ENCODE measurements at regions not wholly inside any gene's neighbourhood (a gene's known extent, or its start where the extent isn't known, plus 50 kb on each side); places are given as distances from the start of the nearest gene placed in this dataset.

GRCh38 chr11:32033067-32033466 lies 57.8 kb upstream of the RCN1 start:
- TF ChIP-seq EZH2phosphoT487 (IDR thresholded peaks at IDR 0.05; ENCODE audit: low read depth): no peak
- no peak for TF ChIP-seq CTCF (IDR thresholded peaks at IDR 0.05; ENCODE audit: low read depth, low read length)
- peak overlapping the region; percentile 91 for H3K4me2 ChIP-seq (ENCODE audit: low read length)

DNA sequence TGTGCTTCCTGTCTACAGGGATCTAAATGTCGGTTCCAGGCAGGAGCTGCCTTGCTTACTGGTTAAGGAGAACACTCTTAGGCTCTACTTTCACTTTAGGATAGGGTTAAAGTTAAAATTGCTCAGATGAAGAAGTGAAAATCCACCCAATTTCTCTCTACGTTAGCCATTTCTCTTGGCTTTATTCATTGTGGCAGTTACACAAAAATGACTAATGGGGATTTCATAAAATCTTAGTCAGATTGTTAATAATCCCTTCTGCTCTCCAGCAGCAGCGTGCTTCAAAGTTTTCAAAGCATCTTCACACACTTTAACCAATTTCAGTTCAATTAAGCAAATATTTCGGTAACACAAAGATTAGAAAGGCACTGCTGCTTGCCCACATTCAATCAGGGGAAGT lies 58.4 kb upstream of the RCN1 start:
- peak overlapping the region; percentile 13; the same call in 1 of the 2 replicates for H3K9ac ChIP-seq (ENCODE audit: low read length)
- H3K27ac ChIP-seq (ENCODE audit: low read length): peak overlapping the region; percentile 59
- H3K4me2 ChIP-seq (ENCODE audit: low read length): peak overlapping the region; percentile 91
- no peaks in the 10 kb centered on the region for H3K9me3 ChIP-seq (ENCODE audit: insufficient read depth, low read length)
- peak overlapping the region; percentile 2; the same call in 1 of the 2 replicates for H2AFZ ChIP-seq (ENCODE audit: low read depth, low read length)
- no peaks in the 10 kb centered on the region for H4K20me1 ChIP-seq (ENCODE audit: insufficient read depth, low read length)
- no peaks in the 10 kb centered on the region for H3K27me3 ChIP-seq (ENCODE audit: low read depth, low read length)
- peaks cover 30% of the 10 kb centered on the region for H3K4me1 ChIP-seq (ENCODE audit: low read length)
- TF ChIP-seq EZH2phosphoT487 (IDR thresholded peaks at IDR 0.05; ENCODE audit: low read depth): no peak
- TF ChIP-seq CTCF (IDR thresholded peaks at IDR 0.05; ENCODE audit: low read depth, low read length): no peak
- H3K4me3 ChIP-seq (ENCODE audit: low read length): peak overlapping the region; percentile 67
- no peaks in the 10 kb centered on the region for H3K79me2 ChIP-seq (ENCODE audit: low read length)
- H3K36me3 ChIP-seq (replicated peaks; ENCODE audit: low read depth, low read length): no peaks in the 10 kb centered on the region

More at GRCh38 chr11:32033067-32033466, 57.8 kb upstream of the RCN1 start:
- peak overlapping the region; percentile 59 for H3K27ac ChIP-seq (ENCODE audit: low read length)
- no peaks in the 10 kb centered on the region for H3K79me2 ChIP-seq (ENCODE audit: low read length)
- peak overlapping the region; percentile 2; the same call in 1 of the 2 replicates for H2AFZ ChIP-seq (ENCODE audit: low read depth, low read length)
- H3K9me3 ChIP-seq (ENCODE audit: insufficient read depth, low read length): no peaks in the 10 kb centered on the region
- peaks cover 27% of the 10 kb centered on the region for H3K4me1 ChIP-seq (ENCODE audit: low read length)
- peak overlapping the region; percentile 13; the same call in 1 of the 2 replicates for H3K9ac ChIP-seq (ENCODE audit: low read length)
- H4K20me1 ChIP-seq (ENCODE audit: insufficient read depth, low read length): no peaks in the 10 kb centered on the region
- H3K4me3 ChIP-seq (ENCODE audit: low read length): peak overlapping the region; percentile 67
- H3K27me3 ChIP-seq (ENCODE audit: low read depth, low read length): peaks cover 1% of the 10 kb centered on the region; the same call in 1 of the 2 replicates
- no peaks in the 10 kb centered on the region for H3K36me3 ChIP-seq (replicated peaks; ENCODE audit: low read depth, low read length)

- Histone ChIP-seq H2AFZ (ENCODE audit: low read depth, low read length) (no peak overlapping the region), H3K4me3 (ENCODE audit: low read length) (peak overlapping the region; percentile 67)
- TF ChIP-seq EZH2phosphoT487 (IDR thresholded peaks at IDR 0.05; ENCODE audit: low read depth): no peak
- no peak for TF ChIP-seq CTCF (IDR thresholded peaks at IDR 0.05; ENCODE audit: low read depth, low read length)
Measured at GRCh38 chr11:32032052-32032451, 58.8 kb upstream of the RCN1 start.

GRCh38 chr11:32030875-32031503 lies 59.9 kb upstream of the RCN1 start:
- Histone ChIP-seq H3K9ac (ENCODE audit: low read length) (no peak overlapping the region), H3K27me3 (ENCODE audit: low read depth, low read length) (no peaks in the 10 kb centered on the region), H3K9me3 (ENCODE audit: insufficient read depth, low read length) (no peaks in the 10 kb centered on the region), H2AFZ (ENCODE audit: low read depth, low read length) (no peak overlapping the region), H3K27ac (ENCODE audit: low read length) (no peak overlapping the region), H3K4me2 (ENCODE audit: low read length) (no peak overlapping the region), H3K79me2 (ENCODE audit: low read length) (no peaks in the 10 kb centered on the region), H3K4me3 (ENCODE audit: low read length) (no peak overlapping the region), H4K20me1 (ENCODE audit: insufficient read depth, low read length) (no peaks in the 10 kb centered on the region), H3K36me3 (replicated peaks; ENCODE audit: low read depth, low read length) (no peaks in the 10 kb centered on the region), H3K4me1 (ENCODE audit: low read length) (peaks cover 30% of the 10 kb centered on the region)
- TF ChIP-seq EZH2phosphoT487 (IDR thresholded peaks at IDR 0.05; ENCODE audit: low read depth) (no peak), CTCF (IDR thresholded peaks at IDR 0.05; ENCODE audit: low read depth, low read length) (no peak)

More at GRCh38 chr11:32032052-32032451, 58.8 kb upstream of the RCN1 start:
- Histone ChIP-seq H3K9ac (ENCODE audit: low read length) (no peak overlapping the region), H3K79me2 (ENCODE audit: low read length) (no peaks in the 10 kb centered on the region), H3K4me1 (ENCODE audit: low read length) (peaks cover 30% of the 10 kb centered on the region), H3K4me2 (ENCODE audit: low read length) (peak overlapping the region; percentile 91), H3K9me3 (ENCODE audit: insufficient read depth, low read length) (no peaks in the 10 kb centered on the region), H3K36me3 (replicated peaks; ENCODE audit: low read depth, low read length) (no peaks in the 10 kb centered on the region), H3K27me3 (ENCODE audit: low read depth, low read length) (no peaks in the 10 kb centered on the region), H4K20me1 (ENCODE audit: insufficient read depth, low read length) (no peaks in the 10 kb centered on the region), H3K27ac (ENCODE audit: low read length) (peak overlapping the region; percentile 59)
